ENCODE measurements at regions not wholly inside any gene's neighbourhood (a gene's known extent, or its start where the extent isn't known, plus 50 kb on each side); places are given as distances from the start of the nearest gene placed in this dataset.

DNA sequence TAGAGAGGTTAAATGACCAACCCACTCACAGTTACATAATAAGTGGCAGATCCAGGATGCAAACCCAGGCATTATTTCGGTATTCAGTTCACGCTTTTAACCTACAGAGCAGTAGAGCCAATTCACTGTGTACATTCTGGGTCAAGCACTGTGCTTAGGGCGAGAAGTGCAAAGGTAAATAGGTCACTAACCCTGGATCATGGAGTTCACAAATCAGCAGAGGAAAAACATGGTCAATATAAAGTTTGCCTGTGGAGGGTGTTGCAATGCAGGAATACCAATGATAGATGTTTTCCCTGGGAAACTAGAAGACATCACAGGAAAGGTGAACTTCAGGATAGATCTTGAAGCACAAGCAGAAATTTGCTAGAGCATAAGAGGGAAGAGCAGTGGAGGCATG lies 253.4 kb upstream of the NFIA start:
- TF ChIP-seq POLR2A (IDR thresholded peaks at IDR 0.05), result no peak
- TF ChIP-seq, protein P1, sequence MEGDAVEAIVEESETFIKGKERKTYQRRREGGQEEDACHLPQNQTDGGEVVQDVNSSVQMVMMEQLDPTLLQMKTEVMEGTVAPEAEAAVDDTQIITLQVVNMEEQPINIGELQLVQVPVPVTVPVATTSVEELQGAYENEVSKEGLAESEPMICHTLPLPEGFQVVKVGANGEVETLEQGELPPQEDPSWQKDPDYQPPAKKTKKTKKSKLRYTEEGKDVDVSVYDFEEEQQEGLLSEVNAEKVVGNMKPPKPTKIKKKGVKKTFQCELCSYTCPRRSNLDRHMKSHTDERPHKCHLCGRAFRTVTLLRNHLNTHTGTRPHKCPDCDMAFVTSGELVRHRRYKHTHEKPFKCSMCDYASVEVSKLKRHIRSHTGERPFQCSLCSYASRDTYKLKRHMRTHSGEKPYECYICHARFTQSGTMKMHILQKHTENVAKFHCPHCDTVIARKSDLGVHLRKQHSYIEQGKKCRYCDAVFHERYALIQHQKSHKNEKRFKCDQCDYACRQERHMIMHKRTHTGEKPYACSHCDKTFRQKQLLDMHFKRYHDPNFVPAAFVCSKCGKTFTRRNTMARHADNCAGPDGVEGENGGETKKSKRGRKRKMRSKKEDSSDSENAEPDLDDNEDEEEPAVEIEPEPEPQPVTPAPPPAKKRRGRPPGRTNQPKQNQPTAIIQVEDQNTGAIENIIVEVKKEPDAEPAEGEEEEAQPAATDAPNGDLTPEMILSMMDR (IDR thresholded peaks at IDR 0.05), result no peak
